ENCODE measurements at regions not wholly inside any gene's neighbourhood (a gene's known extent, or its start where the extent isn't known, plus 50 kb on each side); places are given as distances from the start of the nearest gene placed in this dataset.

DNA sequence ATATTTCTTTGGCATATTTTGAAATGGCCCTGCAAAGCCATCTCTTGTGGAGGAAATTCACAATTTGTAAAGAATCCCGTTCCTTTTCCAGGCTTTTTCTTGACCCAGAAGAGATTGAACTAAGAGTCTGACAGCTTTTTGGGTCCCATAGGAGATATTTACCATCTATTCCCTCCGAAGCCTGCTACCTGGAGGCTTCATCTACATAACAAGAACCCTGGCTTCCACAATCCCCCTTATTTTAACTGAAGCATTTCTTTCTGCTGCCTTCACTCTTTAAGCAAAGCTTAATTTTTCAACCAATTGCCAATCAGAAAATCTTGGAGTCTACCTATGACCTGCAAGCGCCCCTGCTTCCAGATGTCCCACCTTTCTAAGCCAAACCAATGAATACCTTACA, 248.1 kb upstream of the GADL1 start:
- DNase-seq (ENCODE audit: low read depth): no peak

DNA sequence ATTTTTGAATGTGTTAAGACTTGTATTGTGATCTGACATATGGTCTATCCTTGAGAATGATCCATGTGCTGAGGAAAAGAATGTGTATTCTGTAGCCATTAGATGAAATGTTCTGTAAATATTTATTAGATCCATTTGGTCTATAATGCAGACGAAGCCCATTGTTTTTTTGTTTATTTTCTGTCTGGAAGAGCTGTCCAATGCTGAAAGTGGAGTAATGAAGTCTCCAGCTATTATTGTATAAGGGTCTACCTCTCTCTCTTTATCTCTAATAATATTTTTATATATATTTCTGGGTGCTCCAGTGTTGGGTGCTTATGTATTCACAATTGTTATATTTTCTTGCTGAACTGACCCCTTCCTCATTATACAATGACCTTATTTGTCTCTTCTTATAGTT, 250.6 kb upstream of the GADL1 start:
- DNase-seq (ENCODE audit: low read depth): no peak

DNA sequence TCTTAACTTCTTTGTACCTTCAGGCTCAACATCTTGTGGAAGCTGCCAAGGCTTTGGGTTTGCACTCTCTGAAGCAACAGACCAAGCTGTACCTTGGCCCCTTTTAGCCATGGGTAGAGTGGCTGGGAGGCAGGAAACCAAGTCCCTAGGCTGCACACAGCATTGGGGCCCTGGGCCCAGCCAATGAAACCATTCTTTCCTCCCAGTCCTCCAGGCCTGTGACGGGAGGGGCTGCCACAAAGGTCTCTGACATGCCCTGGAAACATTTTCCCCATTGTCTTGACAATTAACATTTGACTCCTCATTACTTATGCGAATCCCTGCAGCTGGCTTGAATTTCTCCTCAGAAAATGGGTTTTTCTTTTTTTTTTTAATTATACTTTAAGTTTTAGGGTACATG, 253.1 kb upstream of the GADL1 start:
- DNase-seq (ENCODE audit: low read depth): no peak

DNA sequence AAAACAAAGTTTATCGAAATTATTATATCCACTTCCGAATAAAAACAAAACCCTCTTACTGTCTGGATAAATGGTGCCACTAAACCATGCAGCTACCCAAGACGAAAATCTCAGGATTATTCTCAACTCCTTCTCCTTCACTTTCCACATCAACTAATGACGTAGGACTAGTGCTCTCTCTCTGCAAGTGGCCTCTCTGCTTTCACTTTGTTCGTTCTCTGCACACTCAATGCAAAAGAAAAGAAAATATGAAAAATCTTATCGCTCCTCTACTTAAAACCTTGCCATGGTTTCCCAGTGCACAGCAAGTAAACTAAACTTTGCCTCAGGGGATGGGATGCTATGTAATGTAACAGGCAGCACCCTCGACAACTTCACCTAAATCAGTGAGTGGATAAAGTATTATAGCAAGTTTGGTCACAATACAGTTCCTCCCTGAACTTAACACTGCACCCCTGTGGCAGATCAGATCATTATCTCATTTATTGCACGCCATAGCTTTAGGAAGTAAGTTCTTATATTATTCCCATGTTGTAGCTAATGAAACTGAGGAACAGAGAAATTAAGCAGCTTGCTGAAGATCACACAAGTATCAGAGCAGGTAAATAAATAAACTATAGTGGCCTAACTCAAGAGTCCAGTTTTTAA, 262.7 kb upstream of the GADL1 start:
- no peak for DNase-seq (ENCODE audit: low read depth)

DNA sequence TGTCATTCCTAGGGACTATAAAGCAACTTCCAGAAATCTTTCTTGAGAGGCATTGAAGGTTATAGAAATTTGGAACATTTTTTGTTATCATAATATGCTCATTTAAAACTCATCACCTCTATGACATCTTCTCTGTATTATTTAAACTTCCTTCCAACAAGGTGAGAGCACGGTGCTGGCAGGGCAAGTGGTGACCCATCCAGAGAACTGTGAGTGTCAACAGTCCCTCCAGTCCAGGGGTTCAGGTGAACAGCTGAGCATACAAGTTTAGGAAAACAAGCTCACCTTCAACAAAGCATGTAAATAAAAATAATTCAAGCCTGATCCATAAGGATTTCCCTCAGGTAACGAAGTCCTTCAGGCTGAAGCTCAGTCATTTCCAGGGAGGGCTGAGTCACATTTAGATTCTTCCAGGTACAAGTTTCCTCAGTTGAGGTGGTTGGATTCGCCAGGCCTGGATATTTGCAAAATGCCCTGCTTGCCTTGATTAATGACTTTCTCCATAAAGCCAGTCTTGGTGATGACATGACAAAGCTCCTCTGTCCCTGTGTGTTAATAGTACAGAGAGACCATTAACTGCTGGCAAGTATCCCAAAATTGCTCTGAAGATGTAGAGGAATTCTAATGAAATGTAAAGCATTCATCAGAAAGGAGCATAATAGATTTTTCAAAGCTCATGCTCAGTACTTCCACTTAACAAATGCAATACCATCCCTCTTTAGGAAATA, 263.6 kb upstream of the GADL1 start:
- DNase-seq (ENCODE audit: low read depth): no peak

DNA sequence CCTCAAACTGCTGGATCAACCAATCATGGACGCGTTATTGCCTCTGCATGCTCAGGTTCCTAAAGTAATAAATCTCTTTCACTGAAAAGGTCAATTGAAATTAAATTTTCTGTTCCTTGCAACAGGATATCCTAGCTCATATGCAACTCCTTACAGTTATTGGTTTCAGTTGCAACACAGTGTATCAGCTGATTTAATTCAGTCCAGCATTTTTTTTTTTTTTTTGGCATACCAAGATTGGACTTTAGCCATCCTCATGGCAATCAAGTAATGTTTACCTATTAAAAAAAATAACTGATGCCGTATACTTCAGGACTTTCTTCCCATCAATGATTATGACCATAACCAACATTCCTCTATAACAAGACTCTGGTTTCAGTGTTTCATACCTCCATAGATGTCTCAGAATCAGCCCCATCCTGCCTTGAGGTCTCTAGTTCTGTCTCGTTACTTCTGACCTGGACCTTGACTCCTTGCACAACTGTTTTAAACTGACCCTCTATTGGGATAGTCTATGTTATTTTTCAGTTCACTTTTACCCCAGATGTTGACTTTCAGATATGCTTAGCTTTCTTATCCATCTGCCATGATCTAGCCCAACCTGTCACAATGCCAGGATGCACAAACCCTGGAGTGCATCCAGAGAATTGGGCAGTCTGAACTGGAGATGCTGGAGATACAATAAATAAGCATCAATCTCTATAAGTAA, 265.0 kb upstream of the GADL1 start:
- no peak for DNase-seq (ENCODE audit: low read depth)

DNA sequence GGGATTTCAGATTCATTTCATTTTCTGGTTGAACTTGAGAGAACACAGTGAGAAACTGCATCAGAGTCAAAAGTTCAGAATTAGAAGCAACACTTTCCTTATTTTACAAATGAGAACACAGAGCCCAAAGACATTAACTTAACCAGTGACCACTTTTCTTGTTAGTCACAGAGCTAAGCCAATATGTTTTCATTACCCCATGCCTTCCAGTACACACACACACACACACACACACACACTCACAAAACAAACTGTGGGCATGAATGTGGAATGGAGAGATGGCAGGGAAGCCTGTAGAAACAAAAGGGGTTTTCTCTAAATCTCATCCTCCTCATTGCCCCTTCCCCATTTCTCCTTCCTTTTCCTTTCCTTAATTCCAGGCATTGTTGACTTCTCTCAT, 267.4 kb upstream of the GADL1 start:
- DNase-seq (ENCODE audit: low read depth): no peak

DNA sequence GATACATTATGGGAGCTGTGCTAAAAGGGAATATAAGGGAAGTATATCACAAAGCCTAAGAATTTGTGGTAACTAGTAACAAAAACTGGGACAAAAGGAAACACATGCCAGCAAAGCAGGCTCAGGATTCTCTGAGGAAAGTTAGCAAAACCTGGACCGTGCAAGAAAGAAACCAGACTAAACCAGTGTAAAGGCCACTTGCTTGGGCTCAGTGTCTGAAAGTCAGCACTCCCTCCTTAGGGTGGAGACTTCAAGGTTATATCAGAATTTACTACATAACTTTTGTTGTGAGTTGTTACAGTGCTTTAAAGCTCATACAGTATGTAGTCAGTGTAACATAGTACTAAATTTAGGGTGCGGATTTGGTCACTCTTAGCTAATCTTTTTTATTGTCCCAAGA, 269.9 kb upstream of the GADL1 start:
- no peak for DNase-seq (ENCODE audit: low read depth)

DNA sequence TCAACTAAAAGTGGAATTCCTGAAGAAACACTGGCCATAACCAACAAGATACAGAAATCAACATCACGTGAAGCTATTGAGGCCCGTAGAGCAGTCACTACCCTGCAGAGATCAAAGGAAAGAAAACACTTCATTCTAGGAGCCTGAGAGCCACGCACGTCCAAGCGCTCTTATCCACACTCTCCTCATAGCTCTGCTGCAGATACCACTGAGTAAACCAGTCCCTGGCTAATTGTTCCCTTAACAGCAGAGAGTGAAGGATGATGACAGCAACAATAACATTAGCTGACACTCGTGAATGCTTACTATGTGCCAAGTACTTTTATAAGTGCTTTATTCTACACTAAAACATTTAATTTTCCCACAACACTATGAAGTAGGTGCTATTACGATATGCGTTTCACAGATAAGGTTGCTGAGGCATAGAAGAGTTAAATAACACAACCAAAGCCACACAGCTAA, 271.0 kb upstream of the GADL1 start:
- DNase-seq (ENCODE audit: low read depth): no peak

DNA sequence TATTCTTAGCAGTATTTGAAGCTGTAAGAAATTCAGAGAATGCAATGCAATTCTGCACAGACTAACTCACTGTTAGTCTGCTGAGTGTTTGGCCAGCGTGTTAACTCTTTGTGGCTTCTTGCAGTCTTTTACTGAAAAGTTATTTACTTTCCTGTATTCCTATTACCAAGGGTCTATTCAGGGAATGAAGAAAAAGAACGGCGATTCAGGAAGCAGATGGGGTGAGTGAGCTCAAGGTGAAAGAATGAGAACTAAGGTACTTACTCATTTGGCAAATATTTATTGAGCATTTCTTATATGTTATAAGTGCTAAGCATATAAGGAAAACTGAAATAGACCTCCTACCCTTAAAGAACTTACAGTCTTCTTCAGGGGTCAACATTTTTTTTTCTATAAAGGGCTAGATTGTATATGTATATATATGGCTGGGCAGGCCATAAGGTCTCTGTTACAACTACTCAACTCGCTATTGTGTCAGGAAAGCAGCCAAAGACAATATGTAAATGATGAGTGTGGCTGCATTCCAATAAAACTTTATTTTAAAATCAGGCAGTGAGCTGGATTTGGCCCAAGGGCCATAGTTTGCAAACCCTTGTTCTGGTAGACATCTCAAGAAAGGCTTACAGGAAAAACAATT, 271.9 kb upstream of the GADL1 start:
- no peak for DNase-seq (ENCODE audit: low read depth)

DNA sequence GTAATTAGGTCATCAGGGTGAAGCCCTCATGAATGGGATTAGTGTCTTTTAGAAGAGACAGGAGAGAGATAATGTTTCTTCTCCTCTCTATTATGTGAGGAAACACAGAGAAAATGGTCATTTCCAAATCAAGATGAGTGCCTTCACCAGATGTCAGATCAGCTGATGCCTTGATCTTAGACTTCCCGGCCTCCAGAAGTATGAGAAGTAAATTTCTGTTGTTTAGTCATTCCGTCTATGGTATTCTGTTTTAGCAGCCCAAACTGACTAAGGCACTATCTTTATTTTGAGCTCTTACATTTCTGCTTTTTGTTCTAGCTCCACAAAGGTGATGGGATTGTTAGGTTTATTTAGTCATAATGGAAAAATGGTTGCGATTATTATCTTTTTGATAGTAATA, 273.2 kb upstream of the GADL1 start:
- no peak for DNase-seq (ENCODE audit: low read depth)

DNA sequence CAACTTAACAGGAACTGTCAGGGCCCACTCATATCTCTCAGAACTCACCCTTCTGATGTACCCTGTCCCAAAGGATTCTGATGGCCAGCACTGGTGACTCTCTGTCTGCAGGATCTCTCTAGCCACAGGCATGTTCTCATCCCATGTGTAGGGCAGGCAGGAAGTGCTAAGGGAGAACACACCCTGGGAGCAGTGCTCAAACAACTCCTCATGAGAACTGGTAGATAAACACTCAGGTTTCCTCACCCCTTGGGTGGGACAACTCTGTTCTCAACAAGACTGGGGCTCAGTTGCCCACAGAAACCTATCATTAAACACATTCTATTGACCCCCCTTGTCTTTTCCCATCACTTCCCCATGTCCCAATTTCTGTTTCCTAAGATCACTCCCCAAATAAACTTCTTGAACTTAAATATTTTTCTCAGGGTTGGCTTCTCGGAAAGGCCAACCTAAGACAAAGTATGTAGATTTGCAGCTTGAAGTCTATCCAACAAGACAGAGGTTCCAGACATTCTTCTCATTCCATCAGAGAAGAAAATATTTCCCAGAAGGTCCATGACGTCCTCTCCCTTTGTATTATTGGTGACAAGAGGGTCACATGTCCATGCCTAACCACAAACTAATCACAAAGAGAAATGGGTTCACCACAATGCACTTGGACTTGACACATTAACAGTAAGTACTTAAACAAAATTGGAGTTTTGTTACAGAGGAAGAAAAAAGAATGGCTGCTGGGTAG, 276.6 kb upstream of the GADL1 start:
- DNase-seq (ENCODE audit: low read depth): no peak

DNA sequence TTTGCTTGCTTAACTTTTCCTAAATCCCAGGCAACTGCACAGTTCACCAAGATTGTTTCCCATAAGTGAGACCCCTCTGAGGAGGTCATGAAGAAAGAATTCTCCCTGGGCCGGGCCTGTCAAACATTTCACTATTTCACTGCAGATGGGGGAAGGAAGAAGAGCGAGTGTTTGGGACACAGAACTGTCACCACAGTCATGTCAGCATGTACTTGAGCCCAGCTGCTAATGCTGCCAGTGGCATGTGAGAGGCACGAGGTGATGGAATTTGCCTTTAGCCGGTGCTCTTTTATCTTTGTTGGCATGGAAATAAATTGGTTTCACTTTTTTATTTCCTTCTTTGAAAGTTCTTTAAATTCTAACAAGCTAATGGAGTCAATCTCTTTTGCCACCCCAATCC, 277.9 kb upstream of the GADL1 start:
- no peak for DNase-seq (ENCODE audit: low read depth)

DNA sequence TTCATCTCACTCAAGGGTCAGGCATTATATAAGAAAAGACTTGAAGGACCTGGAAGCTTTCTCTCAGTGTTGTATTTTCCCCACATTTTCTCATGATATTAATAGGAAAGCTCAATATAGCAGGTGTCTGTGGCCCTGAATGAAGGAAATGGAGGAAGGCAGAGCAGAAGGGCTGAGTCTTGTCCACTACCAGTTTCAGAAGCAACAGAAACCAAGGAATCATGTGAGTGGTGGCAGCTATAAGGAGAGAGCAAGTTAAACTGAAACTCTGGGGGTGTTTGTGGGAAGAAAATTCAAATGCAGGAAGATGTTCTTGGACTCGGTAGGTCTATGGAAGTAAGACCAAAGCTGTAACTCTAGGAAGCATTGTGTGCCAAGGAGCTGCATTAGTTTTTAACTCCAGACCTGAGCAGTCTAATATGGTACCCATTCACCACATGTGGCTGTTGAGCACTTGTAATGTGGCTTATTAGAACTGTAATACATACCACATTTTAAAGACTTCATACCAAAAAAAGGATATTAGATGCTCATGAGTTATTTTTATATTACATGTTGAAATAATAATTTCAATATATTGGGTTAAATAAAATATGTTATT, 278.8 kb upstream of the GADL1 start:
- DNase-seq (ENCODE audit: low read depth): no peak

DNA sequence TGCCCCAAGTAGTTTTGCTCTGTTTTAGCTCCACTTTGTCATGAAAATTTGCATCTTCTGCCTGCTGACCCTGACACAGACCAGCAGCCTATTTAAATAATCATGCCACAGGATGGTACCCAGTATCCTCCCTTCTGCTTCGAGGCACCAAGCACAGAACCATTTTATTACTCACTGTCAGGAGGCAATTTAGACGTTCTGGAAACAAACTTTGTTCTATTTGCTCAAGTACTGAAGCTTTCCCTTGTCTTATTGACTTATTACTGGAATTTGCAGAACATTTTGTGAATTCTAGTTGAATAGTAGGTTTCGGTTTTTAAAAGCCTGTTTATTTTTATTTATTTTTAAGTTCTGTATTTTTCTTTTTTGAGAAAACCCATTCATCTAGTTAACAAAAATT, 279.6 kb upstream of the GADL1 start:
- no peak for DNase-seq (ENCODE audit: low read depth)

DNA sequence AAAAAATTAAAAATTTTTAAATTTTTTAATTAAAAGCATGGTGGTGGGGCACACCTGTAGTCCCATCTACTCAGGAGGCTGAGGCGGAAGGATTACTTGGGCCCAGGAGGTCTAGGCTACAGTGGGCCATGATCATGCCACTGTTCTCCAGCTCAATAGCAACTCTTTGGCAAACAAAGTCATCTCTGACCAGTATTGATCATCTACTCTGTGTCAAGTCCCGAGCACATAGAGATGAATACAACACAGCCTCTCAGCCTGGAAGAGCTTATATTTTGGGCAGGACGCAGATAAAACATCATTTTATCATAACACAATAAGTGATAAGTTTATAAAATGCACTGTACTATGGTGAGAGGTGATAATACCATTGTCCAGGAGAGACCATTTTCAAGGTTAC, 281.6 kb upstream of the GADL1 start:
- DNase-seq (ENCODE audit: low read depth): no peak

DNA sequence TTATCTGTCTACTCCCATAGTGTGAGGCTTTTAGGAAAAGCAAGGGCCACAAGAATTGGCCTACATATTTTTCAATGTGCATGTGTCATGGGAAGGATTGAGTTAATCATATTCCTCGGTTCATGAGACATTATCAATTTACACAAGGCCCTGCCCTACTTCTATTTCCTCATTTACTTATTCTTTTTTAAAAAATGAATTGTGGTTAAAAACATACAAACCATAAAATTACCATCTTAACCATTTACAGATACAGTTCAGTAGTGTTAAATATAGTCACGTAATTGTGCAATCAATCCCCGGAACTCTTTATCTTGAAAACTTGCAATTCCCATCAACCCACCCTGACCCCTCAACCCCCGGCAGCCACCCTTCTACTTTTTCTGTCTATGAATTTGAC, 284.0 kb upstream of the GADL1 start:
- no peak for DNase-seq (ENCODE audit: low read depth)

DNA sequence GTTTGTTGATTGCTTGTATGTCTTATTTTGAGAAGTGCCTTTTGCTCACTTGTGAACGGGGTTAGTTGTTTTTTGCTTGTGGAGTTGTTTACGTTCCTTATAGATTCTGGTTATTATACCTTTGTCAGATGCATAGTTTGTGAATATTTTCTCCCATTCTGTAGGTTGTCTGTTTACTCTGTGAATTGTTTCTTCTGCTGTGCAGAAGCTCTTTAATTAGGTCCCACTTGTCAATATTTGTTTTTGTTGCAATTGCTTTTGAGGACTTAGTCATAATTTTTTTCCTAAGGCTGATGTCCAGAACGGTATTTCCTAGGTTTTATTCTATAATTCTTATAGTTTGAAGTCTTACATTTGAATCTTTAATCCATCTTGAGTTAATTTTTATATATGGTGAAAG, 285.3 kb upstream of the GADL1 start:
- DNase-seq (ENCODE audit: low read depth): no peak

DNA sequence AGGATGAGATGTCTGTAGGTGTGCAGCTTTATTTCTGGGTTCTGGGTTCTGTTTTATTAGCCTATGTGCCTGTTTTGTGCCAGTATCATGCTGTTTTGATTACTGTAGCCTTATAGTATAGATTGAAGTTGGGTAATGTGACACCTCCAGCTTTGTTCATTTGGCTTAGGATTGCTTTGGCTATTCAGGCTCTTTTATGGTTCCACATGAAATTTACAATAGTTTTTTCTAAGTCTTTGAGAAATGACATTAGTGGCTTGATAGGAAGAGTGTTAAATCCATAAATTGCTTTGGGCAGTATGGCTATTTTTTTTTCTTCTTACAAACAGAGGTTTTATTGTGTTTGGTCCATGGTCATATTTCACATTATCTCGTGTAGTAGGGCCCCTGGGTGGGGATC, 285.8 kb upstream of the GADL1 start:
- no peak for DNase-seq (ENCODE audit: low read depth)

DNA sequence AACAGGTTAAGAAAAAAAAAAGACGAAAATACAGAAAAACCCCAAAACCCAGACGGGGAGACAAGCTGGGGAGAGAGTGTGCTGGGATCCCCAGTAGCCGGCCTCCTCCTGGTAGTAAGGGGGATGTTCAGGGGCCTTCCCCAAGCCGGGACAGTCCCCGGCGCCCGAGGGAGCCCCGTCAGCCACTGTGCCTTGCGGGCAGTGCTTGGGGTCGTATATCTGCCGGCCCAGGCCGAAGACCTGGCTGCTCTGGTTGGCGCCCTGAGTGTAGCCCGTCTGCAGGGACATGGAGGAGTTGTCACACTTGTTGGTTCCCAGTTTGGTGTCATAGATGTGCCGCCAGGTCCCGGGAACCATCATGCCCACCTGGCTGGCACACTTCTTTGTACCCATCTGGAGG, 287.2 kb upstream of the GADL1 start:
- DNase-seq (ENCODE audit: low read depth): no peak

DNA sequence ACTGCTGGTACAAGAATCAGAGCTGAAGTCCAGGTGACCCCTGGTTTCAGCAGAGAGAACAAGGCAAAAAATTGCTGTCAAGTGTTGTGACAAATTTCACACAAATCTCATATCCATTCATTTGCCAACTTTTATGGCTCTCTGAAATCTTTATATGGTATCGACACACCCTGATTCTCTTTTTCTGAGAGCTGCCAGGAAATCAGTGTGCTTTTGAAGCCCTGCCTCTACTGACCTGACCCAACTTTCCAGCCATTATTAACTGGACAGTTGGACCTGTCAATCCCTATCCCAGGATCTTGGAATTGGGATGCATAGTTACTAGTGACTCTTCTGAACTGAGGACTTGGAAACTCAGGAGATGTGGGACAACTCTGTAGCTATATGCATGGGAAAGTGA, 288.2 kb upstream of the GADL1 start:
- DNase-seq (ENCODE audit: low read depth): no peak
